ENCODE measurements at regions not wholly inside any gene's neighbourhood (a gene's known extent, or its start where the extent isn't known, plus 50 kb on each side); places are given as distances from the start of the nearest gene placed in this dataset.

DNA sequence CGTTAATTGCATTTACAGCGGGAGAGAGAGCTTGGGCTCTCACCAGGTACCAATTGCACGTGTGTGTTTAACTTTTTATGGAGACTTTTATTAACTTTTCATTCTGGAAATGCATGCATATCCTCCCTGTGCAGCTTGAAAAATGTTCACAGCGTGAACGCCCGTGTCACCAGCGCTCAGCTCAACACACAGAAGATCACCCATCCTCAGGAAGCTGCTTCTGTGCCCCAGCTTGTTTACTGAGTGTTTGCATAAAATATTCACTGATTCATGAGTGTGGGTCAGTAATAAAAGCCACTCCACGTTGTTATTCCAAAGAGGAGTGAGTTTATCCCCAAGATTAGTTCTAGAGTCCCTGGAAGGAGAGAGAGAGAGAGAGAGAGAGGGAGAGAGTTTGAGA lies 75.5 kb upstream of the FZD10 start:
- in situ Hi-C loops (cut with HindIII; ENCODE audit: low pct_unique_long_range_greater_than_20kb, low sequenced_read_pairs), result no loop called here
- no peak for DNase-seq (ENCODE audit: low read depth)

- DNase-seq (ENCODE audit: low read depth), result no peak
- in situ Hi-C loops (cut with HindIII; ENCODE audit: low pct_unique_long_range_greater_than_20kb, low sequenced_read_pairs), result no loop called here
These were observed 75.0 kb upstream of the FZD10 start for GRCh38 chr12:130087222-130087621.

GRCh38 chr12:130088504-130088903 lies 73.8 kb upstream of the FZD10 start:
- in situ Hi-C loops (cut with HindIII; ENCODE audit: low pct_unique_long_range_greater_than_20kb, low sequenced_read_pairs), result no loop called here
- no peak for DNase-seq (ENCODE audit: low read depth)

DNA sequence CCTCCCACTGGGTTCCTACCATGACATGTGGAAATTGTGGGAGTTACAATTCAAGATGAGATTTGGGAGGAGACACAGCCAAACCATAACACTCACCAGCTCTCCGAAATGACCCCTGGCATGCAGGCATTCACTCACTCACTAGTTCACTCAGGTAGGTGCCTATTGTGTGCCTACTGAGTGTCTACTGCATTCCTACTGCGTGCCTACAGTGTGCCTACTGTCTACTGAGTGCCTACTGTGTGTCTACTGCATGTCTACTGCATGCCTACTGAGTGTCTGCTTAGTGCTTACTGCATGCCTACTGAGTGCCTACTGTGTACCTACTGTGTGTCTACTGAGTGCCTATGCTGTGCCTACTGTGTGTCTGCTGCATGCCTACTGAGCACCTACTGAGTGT lies 71.7 kb upstream of the FZD10 start:
- in situ Hi-C loops (cut with HindIII; ENCODE audit: low pct_unique_long_range_greater_than_20kb, low sequenced_read_pairs), result no loop called here
- DNase-seq (ENCODE audit: low read depth), result no peak

DNA sequence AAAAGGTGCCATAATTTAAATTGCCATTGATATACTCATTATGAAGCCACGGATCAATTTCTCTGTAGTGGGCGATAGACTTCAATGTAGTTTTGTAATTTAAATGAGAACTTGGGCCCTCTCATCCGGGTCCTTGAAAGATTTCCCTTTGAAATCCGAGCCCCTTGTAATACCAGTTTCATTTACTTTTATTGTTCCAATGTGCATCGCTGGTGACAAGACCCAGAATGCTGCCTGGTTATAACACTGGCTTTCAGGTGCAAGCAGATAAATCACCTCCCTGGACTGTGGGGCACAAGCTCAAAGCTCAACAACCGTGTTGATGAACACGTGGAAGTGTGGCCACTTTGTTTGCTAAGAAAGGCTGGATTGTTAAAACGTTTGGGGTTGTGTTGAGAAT lies 68.9 kb upstream of the FZD10 start:
- in situ Hi-C loops (cut with HindIII; ENCODE audit: low pct_unique_long_range_greater_than_20kb, low sequenced_read_pairs), result no loop called here
- DNase-seq (ENCODE audit: low read depth), result no peak

DNA sequence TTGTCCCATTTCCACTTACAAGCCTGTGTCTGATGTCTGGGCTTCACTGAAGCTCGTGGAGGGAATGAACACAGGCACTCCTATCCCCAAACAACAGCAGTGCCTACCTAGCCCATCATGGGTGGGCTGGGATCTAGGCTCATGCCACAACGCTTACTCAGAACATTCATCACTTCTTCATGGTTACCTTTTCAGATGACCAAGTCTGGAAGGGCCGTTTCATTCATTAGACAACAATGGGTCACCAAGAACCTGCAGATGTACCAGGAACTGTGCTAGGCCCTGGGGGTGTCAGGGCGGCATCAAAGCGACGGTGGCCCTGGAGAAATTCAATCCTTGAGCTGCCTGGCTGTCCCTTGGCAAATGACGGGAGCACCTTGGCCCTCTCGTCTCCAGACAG lies 64.9 kb upstream of the FZD10 start:
- in situ Hi-C loops (cut with HindIII; ENCODE audit: low pct_unique_long_range_greater_than_20kb, low sequenced_read_pairs), result no loop called here
- no peak for DNase-seq (ENCODE audit: low read depth)

- in situ Hi-C loops (cut with HindIII; ENCODE audit: low pct_unique_long_range_greater_than_20kb, low sequenced_read_pairs), result no loop called here
- no peak for DNase-seq (ENCODE audit: low read depth)
These were observed 64.4 kb upstream of the FZD10 start for GRCh38 chr12:130097798-130098255.

DNA sequence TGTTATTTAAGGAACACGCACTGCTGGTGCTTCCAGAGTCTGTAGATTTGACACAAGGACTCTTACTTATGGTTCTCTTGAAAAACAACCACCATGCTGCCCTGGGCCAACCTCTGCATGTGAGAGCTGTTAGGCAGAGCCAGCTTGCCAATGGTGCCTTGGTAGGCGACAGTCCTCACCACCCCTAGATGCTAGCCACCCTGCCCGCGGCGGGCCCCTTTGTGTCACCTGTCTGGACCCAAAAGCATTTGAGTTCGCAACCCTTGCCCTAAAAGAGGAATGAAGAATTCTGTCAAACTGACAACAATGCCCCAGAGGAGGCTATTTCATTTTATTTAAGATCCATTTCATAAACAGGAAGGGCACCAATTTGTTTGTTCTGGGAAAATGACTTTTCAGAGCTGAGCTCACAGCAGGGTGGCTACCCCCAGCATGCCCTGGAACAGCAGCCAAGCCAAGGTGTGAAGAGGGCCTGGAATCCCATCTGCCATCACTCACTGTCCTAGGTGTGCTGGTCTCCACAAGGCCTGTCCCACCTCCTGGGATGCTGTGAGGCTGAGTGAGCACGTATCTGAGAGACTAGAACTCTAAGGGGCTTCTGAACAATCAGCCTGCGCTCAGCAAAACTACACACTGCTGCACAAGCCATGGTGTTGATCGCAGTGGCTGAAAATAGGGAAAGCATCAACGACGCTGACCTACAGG lies 63.8 kb upstream of the FZD10 start:
- in situ Hi-C loops (cut with HindIII; ENCODE audit: low pct_unique_long_range_greater_than_20kb, low sequenced_read_pairs), result no loop called here

GRCh38 chr12:130100634-130101362 lies 61.5 kb upstream of the FZD10 start:
- no peak for DNase-seq (ENCODE audit: low read depth)
- in situ Hi-C loops (cut with HindIII; ENCODE audit: low pct_unique_long_range_greater_than_20kb, low sequenced_read_pairs), result no loop called here

More for the DNA sequence above, 63.8 kb upstream of the FZD10 start:
- DNase-seq (ENCODE audit: low read depth), result no peak

DNA sequence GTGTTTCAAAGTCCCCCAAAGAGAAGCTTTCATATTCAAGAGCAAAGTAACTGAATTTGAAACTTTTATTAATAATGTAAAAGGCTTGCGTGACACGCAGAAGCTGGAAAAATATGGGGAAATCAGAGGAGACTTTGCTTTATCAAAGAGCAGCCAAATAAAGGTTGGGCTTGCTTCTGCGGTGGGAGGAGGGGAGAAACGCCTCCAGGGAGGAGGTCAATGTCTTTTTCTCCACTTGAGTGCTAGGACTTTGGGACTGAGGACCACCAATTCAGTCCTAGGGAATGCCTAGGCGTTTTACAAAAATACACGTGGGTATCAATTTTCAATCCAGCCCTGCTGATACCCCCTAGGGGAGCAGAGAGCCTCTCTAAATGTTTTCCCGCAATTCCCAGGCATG lies 60.9 kb upstream of the FZD10 start:
- in situ Hi-C loops (cut with HindIII; ENCODE audit: low pct_unique_long_range_greater_than_20kb, low sequenced_read_pairs), result no loop called here

GRCh38 chr12:130102266-130102665 lies 60.0 kb upstream of the FZD10 start:
- DNase-seq (ENCODE audit: low read depth), result no peak
- in situ Hi-C loops (cut with HindIII; ENCODE audit: low pct_unique_long_range_greater_than_20kb, low sequenced_read_pairs), result no loop called here

More for the DNA sequence above, 60.9 kb upstream of the FZD10 start:
- DNase-seq (ENCODE audit: low read depth), result no peak

- DNase-seq (ENCODE audit: low read depth), result no peak
- in situ Hi-C loops (cut with HindIII; ENCODE audit: low pct_unique_long_range_greater_than_20kb, low sequenced_read_pairs), result no loop called here
These were observed 57.6 kb upstream of the FZD10 start for GRCh38 chr12:130104571-130105106.

DNA sequence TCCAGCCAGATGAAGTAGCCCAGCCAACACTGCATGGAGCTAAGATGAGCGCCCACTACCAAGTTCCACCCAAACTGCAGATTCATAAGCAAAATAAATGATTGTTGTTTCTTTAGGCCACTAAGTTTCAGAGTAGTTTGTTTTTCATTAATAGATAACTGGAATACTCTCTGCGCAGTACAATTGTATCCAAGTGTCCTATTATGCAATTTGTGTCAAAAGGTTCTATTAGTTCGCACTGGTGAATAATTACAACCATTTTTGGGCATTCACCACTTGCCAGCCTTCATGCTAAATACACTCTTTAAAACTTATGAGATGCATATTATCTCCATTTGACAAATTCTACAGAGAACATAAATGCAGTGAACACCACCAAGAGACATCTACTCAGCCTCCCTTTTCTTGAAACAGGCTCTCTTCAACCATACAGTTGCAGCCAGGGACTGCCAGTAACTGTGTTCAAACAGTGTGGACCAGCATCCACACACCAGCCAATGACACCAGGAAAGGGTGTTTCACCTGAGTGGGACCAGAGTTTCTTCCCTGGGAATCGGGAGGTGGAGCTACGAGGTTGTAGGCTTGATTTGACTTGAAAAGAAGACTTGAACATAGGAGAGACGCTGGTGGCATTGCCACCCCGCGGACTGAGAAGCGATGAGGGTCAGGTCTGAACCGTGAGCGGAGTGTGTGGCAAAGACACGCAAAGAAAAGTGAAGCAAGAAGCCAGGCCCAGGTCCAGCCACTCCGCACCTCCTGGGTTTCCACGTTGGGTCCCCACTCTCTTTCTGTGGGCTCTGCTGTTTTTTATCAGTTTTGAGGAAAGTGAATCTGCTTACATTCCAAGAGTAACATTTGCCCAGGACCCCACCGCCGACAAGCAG lies 53.0 kb upstream of the FZD10 start:
- no peak for DNase-seq (ENCODE audit: low read depth)
- in situ Hi-C loops (cut with HindIII; ENCODE audit: low pct_unique_long_range_greater_than_20kb, low sequenced_read_pairs), result no loop called here

DNA sequence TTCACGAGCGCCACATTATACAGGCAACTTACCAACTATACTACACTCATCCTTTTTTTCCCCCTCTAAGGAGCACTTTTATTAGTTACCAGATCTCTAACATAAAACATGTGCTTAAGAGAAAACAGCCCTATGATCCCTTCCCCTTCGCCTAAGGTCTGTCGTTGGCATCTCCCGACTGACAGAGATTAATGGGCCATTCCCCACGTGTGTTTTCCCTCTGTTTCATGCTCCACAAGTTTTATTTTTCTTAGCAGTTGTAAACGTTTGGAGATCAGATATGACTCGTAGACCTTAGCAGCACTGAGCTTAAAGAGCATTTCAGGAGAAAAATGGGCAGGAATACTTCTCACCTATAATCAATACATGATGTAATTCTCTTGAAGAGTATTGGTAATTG lies 51.4 kb upstream of the FZD10 start:
- DNase-seq (ENCODE audit: low read depth), result peak; percentile 62
- in situ Hi-C loops (cut with HindIII; ENCODE audit: low pct_unique_long_range_greater_than_20kb, low sequenced_read_pairs), result no loop called here

DNA sequence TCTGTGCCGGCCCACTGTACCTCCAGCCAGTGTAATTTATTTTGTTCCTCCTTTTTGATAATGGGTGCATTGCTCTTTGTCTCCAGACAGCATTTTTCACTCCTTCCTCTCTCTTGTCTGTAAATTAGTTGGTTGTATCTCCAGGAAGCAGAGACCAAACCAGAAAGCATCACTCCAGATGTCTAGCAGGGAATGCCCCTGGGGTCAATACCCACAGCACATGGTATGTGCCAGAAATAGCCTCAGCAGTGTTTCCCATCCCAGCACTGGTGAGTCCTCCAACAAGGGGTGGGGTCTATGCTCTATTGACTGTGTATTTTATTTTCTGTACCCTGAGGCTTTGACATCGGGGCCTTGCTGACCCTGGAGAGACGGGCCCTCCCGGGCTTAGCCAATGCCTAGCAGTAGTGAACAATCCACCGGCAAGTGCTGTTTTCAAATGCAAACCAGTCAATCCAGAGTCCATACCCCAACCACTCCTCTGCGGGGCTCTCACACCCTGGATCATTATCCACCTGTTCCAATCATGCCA lies 50.2 kb upstream of the FZD10 start:
- in situ Hi-C loops (cut with HindIII; ENCODE audit: low pct_unique_long_range_greater_than_20kb, low sequenced_read_pairs), result no loop called here
- DNase-seq (ENCODE audit: low read depth), result no peak
